ENCODE measurements at regions not wholly inside any gene's neighbourhood (a gene's known extent, or its start where the extent isn't known, plus 50 kb on each side); places are given as distances from the start of the nearest gene placed in this dataset.

GRCh38 chr16:85437166-85438052 is 175.7 kb upstream of the GSE1 start:
- TF ChIP-seq POLR2A (IDR thresholded peaks at IDR 0.05; ENCODE audit: low read depth, low read length) (no peak), SPI1 (IDR thresholded peaks at IDR 0.05; ENCODE audit: low read depth, low read length) (no peak)

All from GM12891 (cell line).